Body of pancreas (tissue), 4 donors: ENCODE measurements at regions not wholly inside any gene's neighbourhood (a gene's known extent, or its start where the extent isn't known, plus 50 kb on each side); places are given as distances from the start of the nearest gene placed in this dataset.

Source experiments
- CTCF ChIP-seq, 7 experiments: fragments of 450-650 bp in 4 of 7; fragments of 200-600 bp in 3 of 7; sonication (generic) in 3 of 7; IDR thresholded peaks; one replicate each; pipeline ENCODE4 v1.5.1; 2016 to 2019; ENCODE audit warnings: antibody characterized with exemption in 7 of 7
- POLR2A ChIP-seq, 3 donors: fragments of 450-650 bp; IDR thresholded peaks; one replicate each; pipeline ENCODE4 v1.6.1; 2016; ENCODE audit warnings: antibody characterized with exemption in 3 of 3, mild to moderate bottlenecking in 2 of 3

GRCh38 chr12:88354691-88355090 lies 212.6 kb downstream of the TMTC3 start:
- TF ChIP-seq POLR2A (IDR thresholded peaks at IDR 0.05), result no peak
- TF ChIP-seq CTCF (IDR thresholded peaks at IDR 0.05), result no peak
